ENCODE measurements at regions not wholly inside any gene's neighbourhood (a gene's known extent, or its start where the extent isn't known, plus 50 kb on each side); places are given as distances from the start of the nearest gene placed in this dataset.
A peak's percentile ranks its signal among the peaks of the same experiment; 100 is the strongest.

GRCh38 chr7:110531186-110531585, 559.7 kb upstream of the LRRN3 start:
- no peaks in the 10 kb centered on the region for H4K20me1 ChIP-seq (ENCODE audit: insufficient read depth, low read length)
- peak overlapping the region; percentile 86; the same call in 1 of the 2 replicates for H2BK20ac ChIP-seq (ENCODE audit: low read depth, low read length)
- ATAC-seq (ENCODE audit: low read depth) (0 out of 2 replicates have a peak, but pooled peaks have one; percentile 15), DNase-seq (peak; percentile 38)
- dilution Hi-C loops (cut with HindIII; ENCODE audit: low sequenced_read_pairs, unreplicated experiment), result no loop called here
- peak overlapping the region; percentile 25; the same call in 1 of the 2 replicates for H3K27ac ChIP-seq (ENCODE audit: insufficient read depth, low read length)
- H4K5ac ChIP-seq (ENCODE audit: low read depth, low read length), result peak overlapping the region; percentile 57; the same call in 1 of the 2 replicates
- H2BK5ac ChIP-seq (ENCODE audit: low read depth, low read length, poor library complexity, severe bottlenecking), result peak overlapping the region; percentile 90
- no peak overlapping the region for H2AK5ac ChIP-seq (ENCODE audit: low read depth, low read length)
- H3K56ac ChIP-seq (ENCODE audit: extremely low read depth, insufficient read depth, low read length), result no peak overlapping the region
- no peak overlapping the region for H2AK9ac ChIP-seq (replicated peaks; ENCODE audit: low read depth, low read length, poor library complexity)
- H2BK15ac ChIP-seq (ENCODE audit: low read depth, low read length), result 0 out of 3 replicates have a peak overlapping the region, but pooled peaks have one; percentile 70
- H4K91ac ChIP-seq (ENCODE audit: insufficient read depth, low read depth, low read length), result peak overlapping the region; percentile 39; the same call in 1 of the 2 replicates
- no peak overlapping the region for H3K9ac ChIP-seq (ENCODE audit: low read depth, low read length)
- H3K36me3 ChIP-seq (ENCODE audit: control insufficient read depth, insufficient read depth, low read length), result no peaks in the 10 kb centered on the region
- no peak overlapping the region for H3K4me3 ChIP-seq (ENCODE audit: insufficient read depth, low read depth, low read length)
- in situ Hi-C loops (cut with MboI; ENCODE audit: low sequenced_read_pairs), result no loop called here
- POLR2A ChIA-PET (ENCODE audit: unreplicated experiment), result no interaction called here
- H4K8ac ChIP-seq (ENCODE audit: low read depth in 2 of 2, low read length in 2 of 2), result peak overlapping the region in 1 of 2 experiments; percentile 76; a peak in 2 of 4 replicates
- no peaks in the 10 kb centered on the region; the same call in 1 of the 2 replicates for H3K9me1 ChIP-seq (ENCODE audit: insufficient read depth, low read length)
- no peak overlapping the region for H2AFZ ChIP-seq (replicated peaks; ENCODE audit: low read length, poor library complexity)
- TF ChIP-seq SMC3 (IDR thresholded peaks at IDR 0.05; ENCODE audit: low read depth, low read length) (no peak), CEBPB (IDR thresholded peaks at IDR 0.05; ENCODE audit: low read depth, low read length) (0 out of 2 replicates have a peak, but pooled peaks have one; percentile 21), POLR2A (IDR thresholded peaks at IDR 0.05; ENCODE audit: low read depth, low read length) (no peak)
- H3K18ac ChIP-seq (ENCODE audit: low read depth, low read length), result peak overlapping the region; percentile 80
- H3K14ac ChIP-seq (replicated peaks; ENCODE audit: low read depth, low read length), result peak overlapping the region; percentile 68; the same call in 1 of the 2 replicates
- peak overlapping the region; percentile 81; the same call in 1 of the 2 replicates for H2BK120ac ChIP-seq (ENCODE audit: low read depth, low read length)
- peaks cover 11% of the 10 kb centered on the region for H3K4me1 ChIP-seq (ENCODE audit: control insufficient read depth, insufficient read depth, low read length)
- no peak overlapping the region for H3K23ac ChIP-seq (ENCODE audit: low read depth, low read length)
- H3K79me1 ChIP-seq (ENCODE audit: low read depth in 1 of 2, low read length in 2 of 2), result peaks cover 7 to 8% of the 10 kb centered on the region in 2 experiments; a peak in 3 of 4 replicates
- no peaks in the 10 kb centered on the region for H3K27me3 ChIP-seq (ENCODE audit: control insufficient read depth, insufficient read depth, low read length)
- H3K4me2 ChIP-seq (ENCODE audit: low read depth, low read length), result no peak overlapping the region
- H3K9me3 ChIP-seq (ENCODE audit: control insufficient read depth, insufficient read depth, low read length), result no peaks in the 10 kb centered on the region
- peak overlapping the region; percentile 55; the same call in 1 of the 2 replicates for H3K4ac ChIP-seq (ENCODE audit: low read depth, low read length)
- BruUV-seq (replicated peaks), result no TSS peak
- intact Hi-C loops (cut with micrococcal nuclease), result loop anchor here (5.0 to 10.0 kb wide), 3 partner anchors 41 to 564 kb away; partner anchors contain the start of gene LRRN3
- CTCF ChIA-PET, result no interaction called here
